ENCODE measurements at regions not wholly inside any gene's neighbourhood (a gene's known extent, or its start where the extent isn't known, plus 50 kb on each side); places are given as distances from the start of the nearest gene placed in this dataset.

DNA sequence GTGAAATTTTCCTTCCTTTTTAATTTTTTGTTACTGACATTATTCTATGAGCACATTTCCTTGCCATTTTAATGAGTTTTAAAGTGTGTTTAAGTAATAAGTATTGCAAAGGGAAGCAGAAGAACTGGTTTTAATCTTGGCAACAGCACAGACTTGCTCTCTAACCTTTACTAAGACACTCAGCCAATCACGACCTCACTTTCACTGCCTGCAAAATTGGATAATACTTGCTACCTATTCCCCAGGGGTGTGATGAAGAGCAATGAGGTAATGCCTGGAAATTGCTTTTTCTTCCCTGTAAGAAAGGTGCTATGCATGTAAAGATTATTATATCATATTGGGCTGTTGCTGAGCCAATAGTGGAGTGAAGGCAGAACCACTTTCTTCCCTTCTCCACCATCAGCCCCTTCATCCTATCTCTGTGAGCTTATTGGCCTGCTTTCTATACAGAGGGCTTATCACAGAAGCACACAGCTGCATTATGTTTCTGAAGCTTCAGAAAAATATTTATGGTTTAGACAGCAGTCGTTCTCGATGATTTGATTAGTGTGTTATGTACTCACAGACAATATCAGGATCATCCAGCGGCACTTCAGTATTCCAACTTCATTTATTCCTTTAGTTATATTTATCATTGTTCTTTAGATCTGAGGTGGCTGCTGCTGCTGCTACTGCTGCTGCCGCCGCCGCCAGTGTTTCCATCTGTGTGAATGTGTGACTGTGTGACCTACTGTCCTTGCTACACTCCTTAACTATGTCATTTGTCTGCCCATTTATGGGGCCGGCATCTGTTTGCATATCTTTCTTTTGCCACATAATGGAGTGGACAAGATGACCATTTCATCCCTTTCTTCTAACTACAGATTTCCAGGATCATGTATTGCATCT, 255.1 kb downstream of the C4orf33 start:
- no peak for DNase-seq (ENCODE audit: low spot score)

GRCh38 chr4:129352480-129352879, 256.5 kb downstream of the C4orf33 start:
- no peak for DNase-seq (ENCODE audit: low spot score)

DNA sequence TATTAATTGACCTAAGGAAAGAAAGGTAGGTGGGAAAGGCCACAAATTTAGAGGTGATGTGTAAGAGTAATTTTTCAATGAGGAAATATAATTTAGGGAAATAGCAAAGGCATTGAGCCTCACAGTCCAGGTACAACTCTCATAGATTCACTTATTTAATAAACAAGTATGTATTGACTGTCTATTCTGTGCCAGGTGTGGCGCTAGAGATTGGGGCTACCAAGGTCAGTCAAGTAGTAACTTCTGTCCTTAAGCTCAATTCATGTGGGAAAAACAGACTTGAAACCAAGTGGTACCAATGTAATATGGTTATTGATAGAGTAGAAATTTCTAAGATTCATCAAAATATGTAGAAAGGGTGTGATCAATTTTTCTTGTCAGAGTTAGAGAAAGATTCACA, 257.5 kb downstream of the C4orf33 start:
- no peak for DNase-seq (ENCODE audit: low spot score)

DNA sequence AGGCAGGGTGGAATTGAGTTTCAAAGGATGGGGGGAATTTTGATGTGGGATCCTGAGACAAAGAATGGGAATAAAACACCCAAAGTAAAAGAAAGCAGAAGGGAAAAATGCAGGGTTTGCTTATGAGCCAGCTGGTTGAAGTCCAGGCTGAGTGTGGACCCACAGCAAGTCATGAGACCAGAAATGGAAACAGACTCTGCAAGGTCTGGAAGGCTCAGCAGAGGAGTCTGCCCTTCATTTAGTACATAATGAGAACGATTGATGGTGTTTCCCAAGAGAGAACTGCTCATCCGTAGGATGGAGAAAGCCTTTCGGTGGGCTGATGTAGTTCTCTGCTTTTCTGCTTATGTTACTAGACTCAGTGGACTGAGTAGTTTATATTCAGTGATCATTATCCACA, 259.1 kb downstream of the C4orf33 start:
- DNase-seq (ENCODE audit: low spot score), result no peak

DNA sequence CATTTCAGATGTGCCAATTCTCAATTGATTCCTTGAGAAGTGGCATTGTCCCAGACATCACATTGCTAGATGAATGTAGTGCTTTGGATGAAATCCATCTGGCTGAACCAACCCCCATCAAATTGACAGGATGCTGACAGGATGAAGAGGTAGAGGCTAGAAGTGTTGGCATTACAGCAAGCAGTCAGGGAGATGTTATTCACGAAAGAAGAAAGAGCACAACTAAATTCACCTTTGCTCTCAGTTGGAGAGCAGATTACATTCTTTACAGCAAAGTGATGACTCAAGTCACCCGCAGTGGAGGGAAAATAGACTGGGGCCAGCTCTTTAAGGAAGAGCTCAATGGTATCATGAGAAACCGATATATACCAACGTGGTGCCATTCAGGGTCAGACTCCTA, 259.6 kb downstream of the C4orf33 start:
- DNase-seq (ENCODE audit: low spot score), result no peak

- DNase-seq (ENCODE audit: low spot score), result no peak
Observed at GRCh38 chr4:129358571-129358970, 262.6 kb downstream of the C4orf33 start.

- DNase-seq (ENCODE audit: low spot score), result no peak
Observed at GRCh38 chr4:129359461-129359860, 263.5 kb downstream of the C4orf33 start.

DNA sequence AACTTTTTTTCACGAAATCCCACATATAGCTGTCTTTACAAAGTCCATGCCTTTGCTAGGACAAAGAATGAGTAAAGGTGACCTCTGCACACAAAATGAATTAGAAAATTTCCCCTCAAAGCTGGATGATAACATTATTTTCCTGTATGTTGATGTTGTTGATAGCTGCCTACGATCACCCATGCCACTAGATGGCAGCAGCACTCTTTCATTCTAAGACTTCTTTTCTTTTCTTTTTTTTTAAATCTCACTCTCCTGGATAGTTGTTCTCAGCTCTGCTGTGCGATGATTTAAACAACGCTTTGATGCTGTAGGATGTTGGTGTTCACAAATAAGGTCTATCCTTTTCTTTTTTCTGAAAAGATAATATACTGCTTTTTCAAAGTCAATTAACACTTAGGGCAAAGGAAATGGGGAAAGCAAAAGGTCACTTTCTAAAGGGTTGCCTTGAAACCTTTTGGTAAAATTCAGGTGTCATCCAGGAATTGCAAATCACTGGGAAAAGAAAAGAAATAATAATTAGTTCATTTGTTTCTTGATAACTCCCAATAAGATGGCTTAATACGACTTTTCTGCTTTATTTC, 266.8 kb downstream of the C4orf33 start:
- DNase-seq (ENCODE audit: low spot score), result no peak

DNA sequence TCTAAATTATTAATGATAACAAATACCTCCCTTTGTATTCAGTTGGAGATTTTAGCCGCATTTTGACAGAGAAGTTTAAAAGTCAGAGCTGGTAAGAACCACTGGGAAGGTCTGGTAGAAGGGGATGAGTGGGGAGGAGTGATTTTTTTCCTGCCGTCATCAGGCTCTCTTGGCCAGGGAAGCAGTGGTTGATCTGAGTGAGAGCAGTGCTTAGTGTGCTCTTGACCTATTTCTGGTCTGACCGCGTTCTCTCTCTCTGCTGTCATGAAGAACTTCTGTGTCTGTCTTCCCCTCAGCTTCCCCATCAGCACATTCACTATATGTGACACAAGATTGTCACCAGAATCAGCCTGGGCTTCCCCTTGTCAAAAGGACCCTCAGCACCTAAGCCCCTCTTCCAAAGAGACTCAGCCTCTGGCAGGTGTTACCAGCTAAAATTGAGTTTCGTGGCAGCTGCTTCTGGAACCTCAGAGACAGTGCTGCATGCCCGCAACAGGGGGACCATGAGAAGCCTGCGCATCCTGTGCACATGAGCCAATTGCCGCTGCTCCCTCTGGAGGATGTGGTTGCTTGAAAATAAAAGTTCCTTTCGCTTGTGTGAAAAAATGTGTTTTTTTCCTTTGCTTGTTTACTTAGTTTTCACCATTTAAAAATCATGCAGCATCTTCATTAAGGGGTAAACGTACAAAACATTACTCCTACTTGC, 268.9 kb downstream of the C4orf33 start:
- no peak for DNase-seq (ENCODE audit: low spot score)

DNA sequence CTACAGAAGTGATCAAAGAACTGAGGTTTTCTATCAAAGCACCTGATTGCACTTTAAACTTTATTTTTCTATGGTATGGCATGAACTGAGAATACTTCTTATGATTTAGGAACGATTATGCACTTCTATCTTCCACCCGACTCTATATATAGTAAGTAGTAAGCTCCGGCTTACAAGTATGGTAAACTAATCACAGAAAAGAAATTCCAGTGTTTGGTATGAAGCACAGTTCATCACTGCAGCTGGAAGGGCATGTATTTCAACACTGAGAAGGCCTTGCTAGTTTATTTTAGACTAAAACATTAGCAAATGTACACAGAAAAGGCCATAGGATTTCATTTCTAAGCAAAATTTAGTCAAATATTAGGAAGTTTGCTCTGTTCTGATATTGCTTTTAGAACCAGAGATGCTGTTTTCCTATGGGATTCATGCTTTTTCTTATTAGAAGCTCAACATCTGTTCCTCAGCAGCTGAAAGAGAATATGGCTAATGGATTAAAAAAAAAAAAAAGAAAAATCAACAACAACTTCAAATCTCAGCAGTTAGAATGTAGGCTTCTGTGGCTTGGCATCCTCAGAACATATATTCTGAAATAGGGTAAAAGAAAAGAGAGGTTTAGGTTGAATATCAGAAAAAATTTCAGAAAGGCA, 273.5 kb downstream of the C4orf33 start:
- DNase-seq (ENCODE audit: low spot score), result no peak

DNA sequence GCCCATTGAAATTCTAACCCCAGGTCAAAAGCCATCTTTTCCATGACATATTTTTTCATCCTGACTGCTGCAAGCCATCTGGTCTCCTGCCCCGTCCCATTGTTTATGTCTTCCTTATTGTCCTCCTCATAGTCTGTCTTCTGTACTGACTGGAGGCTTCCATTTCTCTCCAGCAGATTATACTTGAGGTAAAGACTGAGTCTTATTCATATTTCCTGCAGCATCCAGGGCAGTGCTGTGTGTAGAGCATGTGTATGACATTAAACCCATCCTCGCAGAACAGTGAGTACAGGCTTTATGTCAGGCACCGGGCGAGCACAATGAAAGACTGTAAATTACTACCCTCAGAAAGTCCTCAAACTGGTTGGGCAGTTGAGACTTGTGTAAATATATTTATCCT, 275.1 kb downstream of the C4orf33 start:
- DNase-seq (ENCODE audit: low spot score), result no peak

GRCh38 chr4:129371926-129372325, 276.0 kb downstream of the C4orf33 start:
- DNase-seq (ENCODE audit: low spot score), result no peak

DNA sequence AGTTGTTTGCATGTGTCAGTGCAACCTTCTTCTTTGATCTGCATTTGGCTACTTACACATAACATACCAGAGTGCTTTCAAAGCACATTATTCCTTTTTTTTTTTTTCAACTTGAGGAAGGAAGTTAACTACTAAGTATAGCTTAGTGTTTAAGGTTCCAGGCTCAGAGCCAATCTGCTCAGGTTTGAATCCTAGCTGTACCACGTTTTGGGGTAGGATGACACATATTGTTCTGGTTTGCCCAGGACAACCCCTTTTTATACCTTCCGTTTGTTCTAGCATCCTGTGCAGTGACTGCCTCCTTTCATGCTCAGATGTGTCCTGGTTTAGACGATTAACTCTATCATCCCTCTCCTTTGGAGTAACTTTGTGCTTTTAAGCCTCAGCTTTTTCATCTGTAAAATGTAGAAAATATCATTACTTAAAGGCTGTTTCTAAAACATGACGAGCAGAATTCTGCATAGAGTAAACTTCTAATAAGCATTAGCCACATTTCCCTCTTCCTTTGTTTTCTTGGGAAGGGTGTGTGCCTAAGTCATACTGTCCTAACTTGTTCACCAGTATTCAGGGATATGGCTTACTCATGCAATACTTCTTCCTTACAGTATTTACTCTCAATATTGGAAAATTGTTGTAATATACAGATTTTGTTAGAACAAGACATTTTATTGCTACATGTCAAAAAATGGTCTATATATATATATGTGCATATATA, 281.3 kb downstream of the C4orf33 start:
- DNase-seq (ENCODE audit: low spot score), result no peak

DNA sequence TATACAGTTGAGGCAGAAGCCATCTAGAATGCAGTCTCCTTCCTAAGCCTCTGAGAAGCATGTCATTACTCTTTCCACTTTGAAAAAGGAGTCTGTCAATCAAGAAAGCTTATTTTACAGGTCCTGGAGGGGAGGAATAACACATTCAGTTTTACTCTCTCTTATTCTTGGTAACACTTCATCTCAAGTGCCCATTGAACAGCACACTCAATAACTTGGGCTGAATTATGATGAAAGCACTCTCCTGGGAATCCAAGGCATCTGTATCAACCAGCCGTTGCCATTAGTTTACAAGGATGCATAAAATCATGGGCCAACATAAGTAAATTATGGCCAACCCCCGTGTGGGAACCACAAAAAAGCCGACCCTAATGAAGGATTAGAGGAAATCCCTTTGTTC, 282.4 kb downstream of the C4orf33 start:
- no peak for DNase-seq (ENCODE audit: low spot score)

- DNase-seq (ENCODE audit: low spot score), result no peak
Observed at GRCh38 chr4:129379429-129379828, 283.5 kb downstream of the C4orf33 start.

- DNase-seq (ENCODE audit: low spot score), result no peak
Observed at GRCh38 chr4:129384974-129385373, 289.0 kb downstream of the C4orf33 start.

DNA sequence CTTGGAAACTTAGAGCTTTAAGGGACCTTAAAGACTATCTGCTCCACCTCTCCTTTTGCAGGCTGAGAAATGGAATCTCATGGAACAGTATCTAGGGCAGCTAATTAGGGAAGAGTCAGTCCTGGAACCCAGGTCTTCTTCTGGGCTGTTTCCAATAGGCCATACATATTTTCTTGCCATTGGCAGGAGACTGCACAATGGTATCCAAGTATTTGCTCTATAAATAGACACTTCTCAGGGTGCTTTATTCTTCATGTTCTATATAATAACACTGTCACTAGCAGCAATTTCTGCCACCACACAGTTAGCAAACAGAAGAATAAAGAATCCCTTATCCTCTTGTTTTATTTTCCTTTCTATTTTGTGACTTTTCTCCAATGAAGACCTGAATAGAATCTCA, 291.7 kb downstream of the C4orf33 start:
- no peak for DNase-seq (ENCODE audit: low spot score)

GRCh38 chr4:129393976-129394375, 298.0 kb downstream of the C4orf33 start:
- DNase-seq (ENCODE audit: low spot score), result no peak

DNA sequence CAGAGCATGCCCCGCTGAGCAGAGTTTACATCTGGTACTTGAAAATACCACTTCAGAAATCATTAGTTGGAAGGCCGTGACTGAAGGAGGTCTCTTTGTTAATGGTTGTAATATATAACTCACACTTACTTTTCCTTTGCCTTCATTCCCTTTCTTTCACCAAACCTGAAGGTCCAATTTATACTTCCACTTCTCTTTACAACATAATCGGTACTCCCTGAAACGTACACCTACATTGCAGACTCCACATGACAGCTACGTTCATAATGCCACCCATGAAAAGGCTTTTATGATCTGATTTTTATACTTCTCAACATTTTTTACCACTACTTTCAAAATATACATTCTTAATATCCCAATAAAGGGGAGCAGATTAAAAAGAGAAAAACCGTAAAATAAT, 298.7 kb downstream of the C4orf33 start:
- no peak for DNase-seq (ENCODE audit: low spot score)

GRCh38 chr4:129403848-129404247, 307.9 kb downstream of the C4orf33 start:
- DNase-seq (ENCODE audit: low spot score), result no peak

GRCh38 chr4:129410115-129410514, 314.2 kb downstream of the C4orf33 start:
- no peak for DNase-seq (ENCODE audit: low spot score)

- no peak for DNase-seq (ENCODE audit: low spot score)
Observed at GRCh38 chr4:129415004-129415403, 319.1 kb downstream of the C4orf33 start.
